ENCODE measurements at regions not wholly inside any gene's neighbourhood (a gene's known extent, or its start where the extent isn't known, plus 50 kb on each side); places are given as distances from the start of the nearest gene placed in this dataset.

GRCh38 chr2:38158378-38159118, 82.6 kb upstream of the CYP1B1 start:
- Histone ChIP-seq H3K27ac (no peak overlapping the region), H3K4me1 (replicated peaks) (0 out of 2 replicates have a peak, but pooled peaks cover 4% of the 10 kb centered on the region), H3K36me3 (no peaks in the 10 kb centered on the region), H3K4me3 (no peak overlapping the region), H3K9me3 (replicated peaks) (no peaks in the 10 kb centered on the region), H3K27me3 (replicated peaks) (no peaks in the 10 kb centered on the region)
- DNase-seq (ENCODE audit: low read depth in 1 of 2, low spot score in 2 of 2): no peak

GRCh38 chr2:38156436-38156835, 80.5 kb upstream of the CYP1B1 start:
- Histone ChIP-seq H3K36me3 (no peaks in the 10 kb centered on the region), H3K4me3 (no peak overlapping the region), H3K4me1 (replicated peaks) (0 out of 2 replicates have a peak, but pooled peaks cover 4% of the 10 kb centered on the region), H3K27ac (no peak overlapping the region), H3K27me3 (replicated peaks) (no peaks in the 10 kb centered on the region), H3K9me3 (replicated peaks) (no peaks in the 10 kb centered on the region)
- no peak for DNase-seq (ENCODE audit: low read depth in 1 of 2, low spot score in 2 of 2)

GRCh38 chr2:38155015-38155414, 79.1 kb upstream of the CYP1B1 start:
- H3K4me1 ChIP-seq (replicated peaks): 0 out of 2 replicates have a peak, but pooled peaks cover 1% of the 10 kb centered on the region

GRCh38 chr2:38154395-38154794, 78.4 kb upstream of the CYP1B1 start:
- H3K9me3 ChIP-seq (replicated peaks): no peaks in the 10 kb centered on the region
- H3K27ac ChIP-seq: no peak overlapping the region
- DNase-seq (ENCODE audit: low read depth in 1 of 2, low spot score in 2 of 2): no peak
- H3K27me3 ChIP-seq (replicated peaks): no peaks in the 10 kb centered on the region
- H3K36me3 ChIP-seq: no peaks in the 10 kb centered on the region
- no peaks in the 10 kb centered on the region for H3K4me1 ChIP-seq (replicated peaks)
- no peak overlapping the region for H3K4me3 ChIP-seq

More at GRCh38 chr2:38155015-38155414, 79.1 kb upstream of the CYP1B1 start:
- Histone ChIP-seq H3K36me3 (no peaks in the 10 kb centered on the region), H3K4me3 (no peak overlapping the region), H3K27ac (no peak overlapping the region), H3K27me3 (replicated peaks) (no peaks in the 10 kb centered on the region), H3K9me3 (replicated peaks) (no peaks in the 10 kb centered on the region)
- no peak for DNase-seq (ENCODE audit: low read depth in 1 of 2, low spot score in 2 of 2)

- Histone ChIP-seq H3K36me3 (no peaks in the 10 kb centered on the region), H3K9me3 (replicated peaks) (no peaks in the 10 kb centered on the region), H3K27me3 (replicated peaks) (no peaks in the 10 kb centered on the region), H3K4me1 (replicated peaks) (no peaks in the 10 kb centered on the region), H3K27ac (no peak overlapping the region), H3K4me3 (no peak overlapping the region)
- no peak for DNase-seq (ENCODE audit: low read depth in 1 of 2, low spot score in 2 of 2)
Observed at GRCh38 chr2:38153476-38154135, 77.7 kb upstream of the CYP1B1 start.

- H3K27me3 ChIP-seq (replicated peaks): no peaks in the 10 kb centered on the region
- H3K9me3 ChIP-seq (replicated peaks): no peaks in the 10 kb centered on the region
Observed at GRCh38 chr2:38152913-38153312, 77.0 kb upstream of the CYP1B1 start.

GRCh38 chr2:38152035-38152434, 76.1 kb upstream of the CYP1B1 start:
- H3K36me3 ChIP-seq: no peaks in the 10 kb centered on the region
- no peak for DNase-seq (ENCODE audit: low read depth in 1 of 2, low spot score in 2 of 2)
- H3K9me3 ChIP-seq (replicated peaks): no peaks in the 10 kb centered on the region

More at GRCh38 chr2:38152913-38153312, 77.0 kb upstream of the CYP1B1 start:
- no peaks in the 10 kb centered on the region for H3K36me3 ChIP-seq
- no peak for DNase-seq (ENCODE audit: low read depth in 1 of 2, low spot score in 2 of 2)
- no peak overlapping the region for H3K27ac ChIP-seq
- no peak overlapping the region for H3K4me3 ChIP-seq
- H3K4me1 ChIP-seq (replicated peaks): no peaks in the 10 kb centered on the region; the same call in 1 of the 2 replicates

GRCh38 chr2:38149531-38149930, 73.6 kb upstream of the CYP1B1 start:
- DNase-seq (ENCODE audit: low read depth in 1 of 2, low spot score in 2 of 2): no peak
- Histone ChIP-seq H3K27me3 (replicated peaks) (no peaks in the 10 kb centered on the region), H3K4me3 (no peak overlapping the region), H3K36me3 (no peaks in the 10 kb centered on the region), H3K4me1 (replicated peaks) (peaks cover 31% of the 10 kb centered on the region), H3K9me3 (replicated peaks) (no peaks in the 10 kb centered on the region), H3K27ac (no peak overlapping the region)

More at GRCh38 chr2:38152035-38152434, 76.1 kb upstream of the CYP1B1 start:
- Histone ChIP-seq H3K27me3 (replicated peaks) (no peaks in the 10 kb centered on the region), H3K27ac (no peak overlapping the region), H3K4me1 (replicated peaks) (peaks cover 8% of the 10 kb centered on the region), H3K4me3 (no peak overlapping the region)

- Histone ChIP-seq H3K36me3 (no peaks in the 10 kb centered on the region), H3K4me3 (no peak overlapping the region), H3K4me1 (replicated peaks) (peaks cover 31% of the 10 kb centered on the region), H3K27ac (no peak overlapping the region), H3K27me3 (replicated peaks) (no peaks in the 10 kb centered on the region), H3K9me3 (replicated peaks) (no peaks in the 10 kb centered on the region)
- DNase-seq (ENCODE audit: low read depth in 1 of 2, low spot score in 2 of 2): no peak
Observed at GRCh38 chr2:38148501-38148900, 72.5 kb upstream of the CYP1B1 start.

- H3K9me3 ChIP-seq (replicated peaks): no peaks in the 10 kb centered on the region
- H3K36me3 ChIP-seq: no peaks in the 10 kb centered on the region
- peak overlapping the region; percentile 99 for H3K27ac ChIP-seq
- no peaks in the 10 kb centered on the region for H3K27me3 ChIP-seq (replicated peaks)
- DNase-seq (ENCODE audit: low read depth in 1 of 2, low spot score in 2 of 2): no peak
- H3K4me3 ChIP-seq: no peak overlapping the region
- H3K4me1 ChIP-seq (replicated peaks): peaks cover 31% of the 10 kb centered on the region
Observed at GRCh38 chr2:38147333-38148121, 71.6 kb upstream of the CYP1B1 start.

- Histone ChIP-seq H3K4me3 (0 out of 2 replicates have a peak overlapping the region, but pooled peaks have one; percentile 2), H3K36me3 (no peaks in the 10 kb centered on the region), H3K27me3 (replicated peaks) (no peaks in the 10 kb centered on the region), H3K27ac (peak overlapping the region; percentile 99), H3K9me3 (replicated peaks) (no peaks in the 10 kb centered on the region), H3K4me1 (replicated peaks) (peaks cover 31% of the 10 kb centered on the region)
- DNase-seq (ENCODE audit: low read depth in 1 of 2, low spot score in 2 of 2): peak; percentile 91 to 97
Observed at GRCh38 chr2:38146907-38147307, 71.0 kb upstream of the CYP1B1 start.

GRCh38 chr2:38146275-38146906, 70.4 kb upstream of the CYP1B1 start:
- Histone ChIP-seq H3K4me3 (0 out of 2 replicates have a peak overlapping the region, but pooled peaks have one; percentile 2), H3K27ac (peak overlapping the region; percentile 99), H3K36me3 (no peaks in the 10 kb centered on the region), H3K4me1 (replicated peaks) (peaks cover 31% of the 10 kb centered on the region), H3K9me3 (replicated peaks) (peaks cover 1% of the 10 kb centered on the region; the same call in 1 of the 2 replicates), H3K27me3 (replicated peaks) (no peaks in the 10 kb centered on the region)
- peak; percentile 89 to 98 for DNase-seq (ENCODE audit: low read depth in 1 of 2, low spot score in 2 of 2)

- peaks cover 3% of the 10 kb centered on the region; the same call in 1 of the 2 replicates for H3K9me3 ChIP-seq (replicated peaks)
- peak overlapping the region; percentile 99 for H3K27ac ChIP-seq
- peaks cover 31% of the 10 kb centered on the region for H3K4me1 ChIP-seq (replicated peaks)
- H3K36me3 ChIP-seq: no peaks in the 10 kb centered on the region
- no peaks in the 10 kb centered on the region for H3K27me3 ChIP-seq (replicated peaks)
- H3K4me3 ChIP-seq: no peak overlapping the region
- DNase-seq (ENCODE audit: low read depth in 1 of 2, low spot score in 2 of 2): no peak
Observed at GRCh38 chr2:38145236-38145635, 69.3 kb upstream of the CYP1B1 start.
